K562 (cell line): ENCODE measurements at regions not wholly inside any gene's neighbourhood (a gene's known extent, or its start where the extent isn't known, plus 50 kb on each side); places are given as distances from the start of the nearest gene placed in this dataset.
A peak's percentile ranks its signal among the peaks of the same experiment; 100 is the strongest.

Experiments
- ILF3 ChIP-seq: fragments of 450-650 bp; IDR thresholded peaks from 2 replicates; pipeline ENCODE4 v1.6.1; 2018; ENCODE audit warnings: antibody characterized with exemption, mild to moderate bottlenecking, moderate library complexity, borderline replicate concordance
- L3MBTL2 ChIP-seq: fragments of 450-650 bp; IDR thresholded peaks from 2 replicates; pipeline ENCODE4 v1.6.1; 2016; ENCODE audit warnings: mild to moderate bottlenecking, moderate library complexity
- NFIC ChIP-seq: fragments of 450-650 bp; IDR thresholded peaks from 2 replicates; pipeline ENCODE4 v1.6.1; 2017; ENCODE audit warnings: mild to moderate bottlenecking, inconsistent platforms
- TAF7 ChIP-seq: fragments of 450-650 bp; IDR thresholded peaks from 2 replicates; pipeline ENCODE4 v1.6.1; 2016; ENCODE audit warnings: missing genetic modification characterization, missing compliant biosample characterization
- TF ChIP-seq, protein P1 (sequence below): fragments of 450-650 bp; IDR thresholded peaks from 2 replicates; pipeline ENCODE4 v1.6.1; 2016; ENCODE audit warnings: mild to moderate bottlenecking, moderate library complexity

GRCh38 chr2:172239944-172240590 is 137.4 kb upstream of the DLX2 start (continued):
- TF ChIP-seq L3MBTL2: peak; percentile 60
- TF ChIP-seq, protein P1, sequence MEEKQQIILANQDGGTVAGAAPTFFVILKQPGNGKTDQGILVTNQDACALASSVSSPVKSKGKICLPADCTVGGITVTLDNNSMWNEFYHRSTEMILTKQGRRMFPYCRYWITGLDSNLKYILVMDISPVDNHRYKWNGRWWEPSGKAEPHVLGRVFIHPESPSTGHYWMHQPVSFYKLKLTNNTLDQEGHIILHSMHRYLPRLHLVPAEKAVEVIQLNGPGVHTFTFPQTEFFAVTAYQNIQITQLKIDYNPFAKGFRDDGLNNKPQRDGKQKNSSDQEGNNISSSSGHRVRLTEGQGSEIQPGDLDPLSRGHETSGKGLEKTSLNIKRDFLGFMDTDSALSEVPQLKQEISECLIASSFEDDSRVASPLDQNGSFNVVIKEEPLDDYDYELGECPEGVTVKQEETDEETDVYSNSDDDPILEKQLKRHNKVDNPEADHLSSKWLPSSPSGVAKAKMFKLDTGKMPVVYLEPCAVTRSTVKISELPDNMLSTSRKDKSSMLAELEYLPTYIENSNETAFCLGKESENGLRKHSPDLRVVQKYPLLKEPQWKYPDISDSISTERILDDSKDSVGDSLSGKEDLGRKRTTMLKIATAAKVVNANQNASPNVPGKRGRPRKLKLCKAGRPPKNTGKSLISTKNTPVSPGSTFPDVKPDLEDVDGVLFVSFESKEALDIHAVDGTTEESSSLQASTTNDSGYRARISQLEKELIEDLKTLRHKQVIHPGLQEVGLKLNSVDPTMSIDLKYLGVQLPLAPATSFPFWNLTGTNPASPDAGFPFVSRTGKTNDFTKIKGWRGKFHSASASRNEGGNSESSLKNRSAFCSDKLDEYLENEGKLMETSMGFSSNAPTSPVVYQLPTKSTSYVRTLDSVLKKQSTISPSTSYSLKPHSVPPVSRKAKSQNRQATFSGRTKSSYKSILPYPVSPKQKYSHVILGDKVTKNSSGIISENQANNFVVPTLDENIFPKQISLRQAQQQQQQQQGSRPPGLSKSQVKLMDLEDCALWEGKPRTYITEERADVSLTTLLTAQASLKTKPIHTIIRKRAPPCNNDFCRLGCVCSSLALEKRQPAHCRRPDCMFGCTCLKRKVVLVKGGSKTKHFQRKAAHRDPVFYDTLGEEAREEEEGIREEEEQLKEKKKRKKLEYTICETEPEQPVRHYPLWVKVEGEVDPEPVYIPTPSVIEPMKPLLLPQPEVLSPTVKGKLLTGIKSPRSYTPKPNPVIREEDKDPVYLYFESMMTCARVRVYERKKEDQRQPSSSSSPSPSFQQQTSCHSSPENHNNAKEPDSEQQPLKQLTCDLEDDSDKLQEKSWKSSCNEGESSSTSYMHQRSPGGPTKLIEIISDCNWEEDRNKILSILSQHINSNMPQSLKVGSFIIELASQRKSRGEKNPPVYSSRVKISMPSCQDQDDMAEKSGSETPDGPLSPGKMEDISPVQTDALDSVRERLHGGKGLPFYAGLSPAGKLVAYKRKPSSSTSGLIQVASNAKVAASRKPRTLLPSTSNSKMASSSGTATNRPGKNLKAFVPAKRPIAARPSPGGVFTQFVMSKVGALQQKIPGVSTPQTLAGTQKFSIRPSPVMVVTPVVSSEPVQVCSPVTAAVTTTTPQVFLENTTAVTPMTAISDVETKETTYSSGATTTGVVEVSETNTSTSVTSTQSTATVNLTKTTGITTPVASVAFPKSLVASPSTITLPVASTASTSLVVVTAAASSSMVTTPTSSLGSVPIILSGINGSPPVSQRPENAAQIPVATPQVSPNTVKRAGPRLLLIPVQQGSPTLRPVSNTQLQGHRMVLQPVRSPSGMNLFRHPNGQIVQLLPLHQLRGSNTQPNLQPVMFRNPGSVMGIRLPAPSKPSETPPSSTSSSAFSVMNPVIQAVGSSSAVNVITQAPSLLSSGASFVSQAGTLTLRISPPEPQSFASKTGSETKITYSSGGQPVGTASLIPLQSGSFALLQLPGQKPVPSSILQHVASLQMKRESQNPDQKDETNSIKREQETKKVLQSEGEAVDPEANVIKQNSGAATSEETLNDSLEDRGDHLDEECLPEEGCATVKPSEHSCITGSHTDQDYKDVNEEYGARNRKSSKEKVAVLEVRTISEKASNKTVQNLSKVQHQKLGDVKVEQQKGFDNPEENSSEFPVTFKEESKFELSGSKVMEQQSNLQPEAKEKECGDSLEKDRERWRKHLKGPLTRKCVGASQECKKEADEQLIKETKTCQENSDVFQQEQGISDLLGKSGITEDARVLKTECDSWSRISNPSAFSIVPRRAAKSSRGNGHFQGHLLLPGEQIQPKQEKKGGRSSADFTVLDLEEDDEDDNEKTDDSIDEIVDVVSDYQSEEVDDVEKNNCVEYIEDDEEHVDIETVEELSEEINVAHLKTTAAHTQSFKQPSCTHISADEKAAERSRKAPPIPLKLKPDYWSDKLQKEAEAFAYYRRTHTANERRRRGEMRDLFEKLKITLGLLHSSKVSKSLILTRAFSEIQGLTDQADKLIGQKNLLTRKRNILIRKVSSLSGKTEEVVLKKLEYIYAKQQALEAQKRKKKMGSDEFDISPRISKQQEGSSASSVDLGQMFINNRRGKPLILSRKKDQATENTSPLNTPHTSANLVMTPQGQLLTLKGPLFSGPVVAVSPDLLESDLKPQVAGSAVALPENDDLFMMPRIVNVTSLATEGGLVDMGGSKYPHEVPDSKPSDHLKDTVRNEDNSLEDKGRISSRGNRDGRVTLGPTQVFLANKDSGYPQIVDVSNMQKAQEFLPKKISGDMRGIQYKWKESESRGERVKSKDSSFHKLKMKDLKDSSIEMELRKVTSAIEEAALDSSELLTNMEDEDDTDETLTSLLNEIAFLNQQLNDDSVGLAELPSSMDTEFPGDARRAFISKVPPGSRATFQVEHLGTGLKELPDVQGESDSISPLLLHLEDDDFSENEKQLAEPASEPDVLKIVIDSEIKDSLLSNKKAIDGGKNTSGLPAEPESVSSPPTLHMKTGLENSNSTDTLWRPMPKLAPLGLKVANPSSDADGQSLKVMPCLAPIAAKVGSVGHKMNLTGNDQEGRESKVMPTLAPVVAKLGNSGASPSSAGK: 0 out of 2 replicates have a peak, but pooled peaks have one; percentile 23
- TF ChIP-seq TAF7 (tag): no peak
- TF ChIP-seq NFIC: no peak
- no peak for TF ChIP-seq ILF3
